HG03575 (cell line): ENCODE measurements at regions not wholly inside any gene's neighbourhood (a gene's known extent, or its start where the extent isn't known, plus 50 kb on each side); places are given as distances from the start of the nearest gene placed in this dataset.

Experiments
- ATAC-seq: cut with Tn5 transposase; IDR thresholded peaks from one replicate; pipeline ENCODE4 v1.9.1; 2021; ENCODE audit not compliant: unreplicated experiment, insufficient number of reproducible peaks, low FRiP score; ENCODE audit errors: extremely low read depth

- no peak for ATAC-seq
Measured at GRCh38 chr9:2473681-2474080, 147.9 kb upstream of the VLDLR start.

GRCh38 chr9:2477755-2478154 lies 143.8 kb upstream of the VLDLR start:
- ATAC-seq = no peak

GRCh38 chr9:2478421-2478820 lies 143.2 kb upstream of the VLDLR start:
- no peak for ATAC-seq

GRCh38 chr9:2479056-2479565 lies 142.5 kb upstream of the VLDLR start:
- no peak for ATAC-seq

- no peak for ATAC-seq
Measured at GRCh38 chr9:2480255-2480837, 141.2 kb upstream of the VLDLR start.

GRCh38 chr9:2481216-2481615 lies 140.4 kb upstream of the VLDLR start:
- no peak for ATAC-seq

- no peak for ATAC-seq
Measured at GRCh38 chr9:2486988-2487387, 134.6 kb upstream of the VLDLR start.

- no peak for ATAC-seq
Measured at GRCh38 chr9:2489838-2490314, 131.7 kb upstream of the VLDLR start.

GRCh38 chr9:2492161-2492560 lies 129.4 kb upstream of the VLDLR start:
- no peak for ATAC-seq

- ATAC-seq = no peak
Measured at GRCh38 chr9:2493109-2493508, 128.5 kb upstream of the VLDLR start.

GRCh38 chr9:2493529-2493928 lies 128.1 kb upstream of the VLDLR start:
- no peak for ATAC-seq

- ATAC-seq = no peak
Measured at GRCh38 chr9:2494562-2494961, 127.0 kb upstream of the VLDLR start.

- no peak for ATAC-seq
Measured at GRCh38 chr9:2495221-2496005, 126.2 kb upstream of the VLDLR start.

GRCh38 chr9:2496169-2496568 lies 125.4 kb upstream of the VLDLR start:
- ATAC-seq = no peak

- ATAC-seq = no peak
Measured at GRCh38 chr9:2496934-2497333, 124.7 kb upstream of the VLDLR start.

- ATAC-seq = no peak
Measured at GRCh38 chr9:2497666-2498400, 123.8 kb upstream of the VLDLR start.

- ATAC-seq = no peak
Measured at GRCh38 chr9:2502210-2502609, 119.4 kb upstream of the VLDLR start.

- no peak for ATAC-seq
Measured at GRCh38 chr9:2502760-2503159, 118.8 kb upstream of the VLDLR start.

GRCh38 chr9:2506321-2506720 lies 115.3 kb upstream of the VLDLR start:
- no peak for ATAC-seq

GRCh38 chr9:2523591-2523990 lies 98.0 kb upstream of the VLDLR start:
- no peak for ATAC-seq
